ENCODE measurements at regions not wholly inside any gene's neighbourhood (a gene's known extent, or its start where the extent isn't known, plus 50 kb on each side); places are given as distances from the start of the nearest gene placed in this dataset.

DNA sequence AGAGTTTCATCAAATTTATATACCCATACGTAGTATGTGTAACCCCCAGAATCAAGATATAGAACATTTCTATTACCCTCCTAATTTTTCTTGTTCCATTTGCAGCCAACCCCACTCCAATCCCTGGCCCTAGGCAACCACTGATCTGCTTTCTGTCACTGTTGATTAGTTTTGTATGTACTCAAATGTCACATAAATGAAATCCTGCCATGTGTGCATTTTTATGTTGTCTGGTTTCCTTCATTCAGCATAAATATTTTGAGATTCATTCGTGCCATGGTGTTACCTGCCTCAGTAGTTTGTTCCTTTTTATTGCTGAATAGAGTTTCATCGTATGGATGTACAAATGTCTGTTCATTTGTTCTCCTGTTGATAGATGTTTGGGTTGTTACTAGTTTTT lies 126.3 kb downstream of the MID1IP1 start:
- no peaks in the 10 kb centered on the region for H3K27me3 ChIP-seq
- intact Hi-C loops (cut with DNase I): loop anchor here (2.0 kb wide), 1 partner anchor 123 kb away; no protein-coding TSS in a partner anchor
- DNase-seq: no peak
- H3K36me3 ChIP-seq: no peaks in the 10 kb centered on the region
- peak overlapping the region in 3 of 4 donors; percentile 55 to 79 (median 72) for H3K27ac ChIP-seq
- no peak overlapping the region for H3K4me3 ChIP-seq
- TF ChIP-seq EP300 (IDR thresholded peaks at IDR 0.05) (peak in 1 of 4 donors; percentile 54), POLR2AphosphoS5 (IDR thresholded peaks at IDR 0.05) (peak; percentile 37 to 78 (median 64))
- TF ChIP-seq, protein P1, sequence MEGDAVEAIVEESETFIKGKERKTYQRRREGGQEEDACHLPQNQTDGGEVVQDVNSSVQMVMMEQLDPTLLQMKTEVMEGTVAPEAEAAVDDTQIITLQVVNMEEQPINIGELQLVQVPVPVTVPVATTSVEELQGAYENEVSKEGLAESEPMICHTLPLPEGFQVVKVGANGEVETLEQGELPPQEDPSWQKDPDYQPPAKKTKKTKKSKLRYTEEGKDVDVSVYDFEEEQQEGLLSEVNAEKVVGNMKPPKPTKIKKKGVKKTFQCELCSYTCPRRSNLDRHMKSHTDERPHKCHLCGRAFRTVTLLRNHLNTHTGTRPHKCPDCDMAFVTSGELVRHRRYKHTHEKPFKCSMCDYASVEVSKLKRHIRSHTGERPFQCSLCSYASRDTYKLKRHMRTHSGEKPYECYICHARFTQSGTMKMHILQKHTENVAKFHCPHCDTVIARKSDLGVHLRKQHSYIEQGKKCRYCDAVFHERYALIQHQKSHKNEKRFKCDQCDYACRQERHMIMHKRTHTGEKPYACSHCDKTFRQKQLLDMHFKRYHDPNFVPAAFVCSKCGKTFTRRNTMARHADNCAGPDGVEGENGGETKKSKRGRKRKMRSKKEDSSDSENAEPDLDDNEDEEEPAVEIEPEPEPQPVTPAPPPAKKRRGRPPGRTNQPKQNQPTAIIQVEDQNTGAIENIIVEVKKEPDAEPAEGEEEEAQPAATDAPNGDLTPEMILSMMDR (IDR thresholded peaks at IDR 0.05): no peak
- H3K4me1 ChIP-seq: peaks cover 0 to 29% (median 9%) of the 10 kb centered on the region in 4 donors
- WGBS, 2 donors: 88 to 91% methylated on average over 3 of the region's 3 CpGs
- H3K9me3 ChIP-seq: no peaks in the 10 kb centered on the region

DNA sequence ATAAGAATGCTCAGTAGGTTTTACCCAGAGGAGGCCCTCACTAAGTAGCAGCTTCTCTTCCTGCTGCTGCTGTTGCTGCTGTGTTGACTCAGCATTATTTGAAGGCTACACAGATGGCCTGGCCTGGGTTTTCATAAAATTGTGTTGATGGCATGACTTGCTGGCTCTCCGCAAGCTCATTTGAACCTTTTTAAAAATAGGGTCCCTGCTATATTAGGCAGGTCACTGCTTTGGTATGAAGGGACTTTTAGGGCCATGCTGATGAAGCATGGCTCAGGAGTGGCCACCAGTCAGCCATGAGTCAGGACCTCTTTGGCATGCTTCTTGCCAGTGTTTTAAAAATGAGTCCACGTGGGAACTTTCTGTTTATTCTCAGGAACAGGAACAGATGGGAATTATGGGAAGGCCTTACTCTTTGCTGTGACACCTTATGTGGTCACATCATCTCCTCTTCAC lies 128.7 kb downstream of the MID1IP1 start:
- TF ChIP-seq EP300 (IDR thresholded peaks at IDR 0.05) (peak in 3 of 4 donors; percentile 39 to 66 (median 60)), POLR2AphosphoS5 (IDR thresholded peaks at IDR 0.05) (peak; percentile 45 to 82 (median 74)), POLR2A (IDR thresholded peaks at IDR 0.05) (no peak)
- TF ChIP-seq, protein P1 (IDR thresholded peaks at IDR 0.05): no peak
- 64 to 68% methylated on average over 2 of the region's 2 CpGs for WGBS, 2 donors
- H3K36me3 ChIP-seq: no peaks in the 10 kb centered on the region
- peak; percentile 74 for DNase-seq
- no peak overlapping the region for H3K4me3 ChIP-seq
- H3K9me3 ChIP-seq: no peaks in the 10 kb centered on the region
- peak overlapping the region in 3 of 4 donors; percentile 65 to 79 (median 72) for H3K27ac ChIP-seq
- no peaks in the 10 kb centered on the region for H3K27me3 ChIP-seq
- intact Hi-C loops (cut with DNase I): no loop called here
- H3K4me1 ChIP-seq: peaks cover 0 to 29% (median 9%) of the 10 kb centered on the region in 4 donors

DNA sequence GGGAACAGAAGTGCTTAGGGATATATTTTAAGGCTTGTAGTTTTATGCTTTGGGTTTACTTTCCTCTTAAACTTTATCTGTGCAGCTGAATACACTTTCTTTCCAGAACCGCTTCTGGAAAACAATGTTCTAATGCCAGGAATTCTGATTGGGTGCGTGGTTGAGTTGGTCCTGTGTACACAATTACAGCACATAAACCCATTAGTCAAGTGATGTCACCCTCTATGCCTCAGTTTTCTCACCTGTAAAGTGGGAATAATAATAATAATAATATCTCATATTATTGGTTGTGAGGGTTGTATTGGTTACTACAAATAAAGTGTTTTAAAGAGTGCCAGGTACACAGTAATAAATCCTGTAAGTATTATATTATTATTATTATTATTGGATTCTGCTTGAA lies 129.2 kb downstream of the MID1IP1 start:
- 88 to 90% methylated on average over 2 of the region's 2 CpGs for WGBS, 2 donors
- Histone ChIP-seq H3K27me3 (no peaks in the 10 kb centered on the region), H3K9me3 (no peaks in the 10 kb centered on the region), H3K27ac (peak overlapping the region in 3 of 4 donors; percentile 65 to 79 (median 72)), H3K4me1 (peaks cover 0 to 29% (median 9%) of the 10 kb centered on the region in 4 donors), H3K4me3 (no peak overlapping the region), H3K36me3 (no peaks in the 10 kb centered on the region)
- intact Hi-C loops (cut with DNase I): no loop called here
- no peak for DNase-seq
- no peak for TF ChIP-seq EP300 (IDR thresholded peaks at IDR 0.05)
- no peak for TF ChIP-seq POLR2AphosphoS5 (IDR thresholded peaks at IDR 0.05)

DNA sequence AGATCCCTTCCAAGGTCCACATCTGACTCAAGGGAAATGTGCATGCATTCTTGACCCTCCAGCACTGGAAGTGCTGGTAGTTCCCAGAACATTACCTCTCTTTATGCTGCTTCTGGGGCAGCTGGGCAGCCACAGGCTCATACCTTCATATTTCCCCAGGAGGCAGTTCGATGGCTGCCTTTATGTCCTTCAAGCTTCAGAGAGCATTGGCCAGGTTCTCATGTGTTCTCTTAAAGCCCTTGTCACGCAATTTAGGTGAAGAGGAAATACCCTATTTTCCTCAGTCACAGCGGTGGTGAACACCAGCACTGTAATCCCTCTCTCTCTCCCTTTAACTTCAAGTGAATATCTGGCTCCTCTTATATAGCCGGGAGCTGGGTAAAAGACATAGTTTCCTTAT lies 134.3 kb downstream of the MID1IP1 start:
- TF ChIP-seq EP300 (IDR thresholded peaks at IDR 0.05) (no peak), POLR2AphosphoS5 (IDR thresholded peaks at IDR 0.05) (no peak), POLR2A (IDR thresholded peaks at IDR 0.05) (no peak)
- TF ChIP-seq, protein P1 (IDR thresholded peaks at IDR 0.05): no peak
- Histone ChIP-seq H3K9me3 (no peaks in the 10 kb centered on the region), H3K4me1 (peaks cover 0 to 14% (median 0%) of the 10 kb centered on the region in 4 donors), H3K36me3 (no peaks in the 10 kb centered on the region), H3K27ac (no peak overlapping the region), H3K27me3 (no peaks in the 10 kb centered on the region), H3K4me3 (no peak overlapping the region)
- intact Hi-C loops (cut with DNase I): no loop called here
- WGBS, 2 donors: 90 to 96% methylated on average over 4 of the region's 4 CpGs
- no peak for DNase-seq

DNA sequence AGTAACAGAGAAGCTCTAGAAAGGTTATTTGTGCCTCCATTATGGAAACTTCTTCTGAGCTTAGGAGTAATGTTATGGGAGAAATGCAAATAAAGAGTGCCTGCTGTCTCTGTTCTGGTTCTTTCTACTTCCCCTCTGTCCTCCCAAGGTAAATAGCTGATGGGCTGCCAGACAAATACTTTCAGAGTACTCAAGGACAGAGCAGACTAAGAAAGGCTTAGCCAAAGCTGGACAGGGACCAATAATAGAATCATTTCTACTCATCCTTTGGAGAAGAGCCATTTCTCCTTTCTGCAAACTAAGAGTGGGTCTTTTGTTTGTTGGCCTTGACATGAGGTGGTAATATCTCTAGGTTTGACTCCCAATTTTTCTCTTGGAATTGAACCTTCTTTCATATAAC lies 136.1 kb downstream of the MID1IP1 start:
- no peaks in the 10 kb centered on the region for H3K9me3 ChIP-seq
- H3K27me3 ChIP-seq: no peaks in the 10 kb centered on the region
- H3K36me3 ChIP-seq: no peaks in the 10 kb centered on the region
- H3K4me1 ChIP-seq: peaks cover 0 to 6% (median 0%) of the 10 kb centered on the region in 4 donors
- no peak for DNase-seq
- no peak overlapping the region for H3K4me3 ChIP-seq
- TF ChIP-seq POLR2AphosphoS5 (IDR thresholded peaks at IDR 0.05) (no peak), POLR2A (IDR thresholded peaks at IDR 0.05) (no peak), EP300 (IDR thresholded peaks at IDR 0.05) (no peak)
- TF ChIP-seq, protein P1 (IDR thresholded peaks at IDR 0.05): no peak
- peak overlapping the region in 2 of 4 donors; percentile 47 to 58 for H3K27ac ChIP-seq
- intact Hi-C loops (cut with DNase I): no loop called here
